ENCODE measurements at regions not wholly inside any gene's neighbourhood (a gene's known extent, or its start where the extent isn't known, plus 50 kb on each side); places are given as distances from the start of the nearest gene placed in this dataset.

DNA sequence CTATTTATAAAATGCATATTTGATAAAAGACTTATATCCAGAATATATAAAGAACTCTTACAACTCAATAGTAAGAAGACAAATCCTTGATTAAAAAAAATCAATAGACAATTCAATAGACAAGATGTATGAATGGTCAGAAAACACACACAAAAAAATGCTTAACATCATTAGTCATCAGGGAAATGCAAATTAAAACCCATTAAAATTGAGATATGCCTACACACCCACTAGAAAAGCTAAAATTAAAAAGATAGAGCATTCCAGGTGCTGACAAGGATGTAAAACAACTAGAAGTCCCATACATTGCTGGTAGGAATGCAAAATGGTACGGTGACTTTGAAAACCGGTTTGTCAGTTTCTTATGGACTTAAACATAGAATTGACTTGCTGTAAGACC, 127.1 kb downstream of the TFAP2B start:
- TF ChIP-seq, protein P1, sequence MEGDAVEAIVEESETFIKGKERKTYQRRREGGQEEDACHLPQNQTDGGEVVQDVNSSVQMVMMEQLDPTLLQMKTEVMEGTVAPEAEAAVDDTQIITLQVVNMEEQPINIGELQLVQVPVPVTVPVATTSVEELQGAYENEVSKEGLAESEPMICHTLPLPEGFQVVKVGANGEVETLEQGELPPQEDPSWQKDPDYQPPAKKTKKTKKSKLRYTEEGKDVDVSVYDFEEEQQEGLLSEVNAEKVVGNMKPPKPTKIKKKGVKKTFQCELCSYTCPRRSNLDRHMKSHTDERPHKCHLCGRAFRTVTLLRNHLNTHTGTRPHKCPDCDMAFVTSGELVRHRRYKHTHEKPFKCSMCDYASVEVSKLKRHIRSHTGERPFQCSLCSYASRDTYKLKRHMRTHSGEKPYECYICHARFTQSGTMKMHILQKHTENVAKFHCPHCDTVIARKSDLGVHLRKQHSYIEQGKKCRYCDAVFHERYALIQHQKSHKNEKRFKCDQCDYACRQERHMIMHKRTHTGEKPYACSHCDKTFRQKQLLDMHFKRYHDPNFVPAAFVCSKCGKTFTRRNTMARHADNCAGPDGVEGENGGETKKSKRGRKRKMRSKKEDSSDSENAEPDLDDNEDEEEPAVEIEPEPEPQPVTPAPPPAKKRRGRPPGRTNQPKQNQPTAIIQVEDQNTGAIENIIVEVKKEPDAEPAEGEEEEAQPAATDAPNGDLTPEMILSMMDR (IDR thresholded peaks at IDR 0.05; ENCODE audit: low read depth, low read length): no peak
- no peak for TF ChIP-seq POLR2A (IDR thresholded peaks at IDR 0.05; ENCODE audit: extremely low read depth, insufficient read length)
